ENCODE measurements at regions not wholly inside any gene's neighbourhood (a gene's known extent, or its start where the extent isn't known, plus 50 kb on each side); places are given as distances from the start of the nearest gene placed in this dataset.
"Not testable (repeated sequence)": the region's sequence is repeated elsewhere in the genome, so short reads cannot be mapped to it uniquely, and the experiment has no call there.

GRCh38 chr9:7456793-7457530 lies 342.6 kb downstream of the DMAC1 start:
- no peak for DNase-seq

GRCh38 chr9:7456377-7456776 lies 343.2 kb downstream of the DMAC1 start:
- no peak for DNase-seq

- no peak for DNase-seq
Measured at GRCh38 chr9:7454624-7455023, 345.0 kb downstream of the DMAC1 start.

GRCh38 chr9:7452378-7452777 lies 347.2 kb downstream of the DMAC1 start:
- no peak for DNase-seq

GRCh38 chr9:7451062-7451461 lies 348.5 kb downstream of the DMAC1 start:
- DNase-seq = no peak

GRCh38 chr9:7443541-7443940 lies 356.0 kb downstream of the DMAC1 start:
- DNase-seq = no peak

GRCh38 chr9:7439355-7439995 lies 360.1 kb downstream of the DMAC1 start:
- DNase-seq = no peak

- DNase-seq = no peak
Measured at GRCh38 chr9:7436754-7437153, 362.8 kb downstream of the DMAC1 start.

- no peak for DNase-seq
Measured at GRCh38 chr9:7433508-7434292, 365.9 kb downstream of the DMAC1 start.

- DNase-seq = no peak
Measured at GRCh38 chr9:7432989-7433388, 366.6 kb downstream of the DMAC1 start.

GRCh38 chr9:7417397-7417796 lies 382.2 kb downstream of the DMAC1 start:
- DNase-seq = not testable (repeated sequence)

GRCh38 chr9:7415836-7416235 lies 383.7 kb downstream of the DMAC1 start:
- no peak for DNase-seq

GRCh38 chr9:7408845-7409244 lies 390.7 kb downstream of the DMAC1 start:
- no peak for DNase-seq

- no peak for DNase-seq
Measured at GRCh38 chr9:7407246-7407645, 392.3 kb downstream of the DMAC1 start.

- no peak for DNase-seq
Measured at GRCh38 chr9:7405924-7406604, 393.5 kb downstream of the DMAC1 start.

GRCh38 chr9:7403839-7404487 lies 395.6 kb downstream of the DMAC1 start:
- DNase-seq = no peak

GRCh38 chr9:7403028-7403389 lies 396.6 kb downstream of the DMAC1 start:
- no peak for DNase-seq

- DNase-seq = no peak
Measured at GRCh38 chr9:7402334-7403027, 397.1 kb downstream of the DMAC1 start.

GRCh38 chr9:7401116-7401515 lies 398.5 kb downstream of the DMAC1 start:
- no peak for DNase-seq

GRCh38 chr9:7394002-7394774 lies 405.4 kb downstream of the DMAC1 start:
- DNase-seq = no peak

- DNase-seq = no peak
Measured at GRCh38 chr9:7392148-7392547, 407.4 kb downstream of the DMAC1 start.

Data from CD4-positive, alpha-beta T cell treated with Interleukin-10 for 1 hour (primary cell).